ENCODE measurements at regions not wholly inside any gene's neighbourhood (a gene's known extent, or its start where the extent isn't known, plus 50 kb on each side); places are given as distances from the start of the nearest gene placed in this dataset.

GRCh38 chr14:38837343-38838048, 265.5 kb downstream of the SEC23A start:
- CTCF ChIA-PET: no interaction called here
- no peak for DNase-seq (ENCODE audit: low read depth, low spot score)
- POLR2A ChIA-PET: no interaction called here

DNA sequence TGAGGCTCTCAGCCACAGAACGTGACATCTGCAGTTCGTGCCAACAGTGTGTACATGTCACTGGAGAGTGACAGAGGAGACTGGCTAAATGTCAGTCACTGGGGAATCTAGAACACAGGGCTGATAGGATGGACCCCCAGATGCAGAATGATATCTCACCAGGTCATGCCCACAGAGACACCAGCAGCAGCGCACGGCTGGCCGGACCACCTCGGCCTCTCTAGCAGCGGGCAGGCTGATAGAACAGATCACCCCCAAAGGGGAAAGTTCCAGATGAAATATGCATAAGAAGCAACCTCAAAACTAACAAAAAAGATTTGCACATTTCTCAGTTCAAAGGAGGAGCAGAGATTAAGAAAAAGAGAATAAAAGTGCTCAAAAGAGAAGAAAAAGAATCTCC, 266.5 kb downstream of the SEC23A start:
- TF ChIP-seq, protein P1, sequence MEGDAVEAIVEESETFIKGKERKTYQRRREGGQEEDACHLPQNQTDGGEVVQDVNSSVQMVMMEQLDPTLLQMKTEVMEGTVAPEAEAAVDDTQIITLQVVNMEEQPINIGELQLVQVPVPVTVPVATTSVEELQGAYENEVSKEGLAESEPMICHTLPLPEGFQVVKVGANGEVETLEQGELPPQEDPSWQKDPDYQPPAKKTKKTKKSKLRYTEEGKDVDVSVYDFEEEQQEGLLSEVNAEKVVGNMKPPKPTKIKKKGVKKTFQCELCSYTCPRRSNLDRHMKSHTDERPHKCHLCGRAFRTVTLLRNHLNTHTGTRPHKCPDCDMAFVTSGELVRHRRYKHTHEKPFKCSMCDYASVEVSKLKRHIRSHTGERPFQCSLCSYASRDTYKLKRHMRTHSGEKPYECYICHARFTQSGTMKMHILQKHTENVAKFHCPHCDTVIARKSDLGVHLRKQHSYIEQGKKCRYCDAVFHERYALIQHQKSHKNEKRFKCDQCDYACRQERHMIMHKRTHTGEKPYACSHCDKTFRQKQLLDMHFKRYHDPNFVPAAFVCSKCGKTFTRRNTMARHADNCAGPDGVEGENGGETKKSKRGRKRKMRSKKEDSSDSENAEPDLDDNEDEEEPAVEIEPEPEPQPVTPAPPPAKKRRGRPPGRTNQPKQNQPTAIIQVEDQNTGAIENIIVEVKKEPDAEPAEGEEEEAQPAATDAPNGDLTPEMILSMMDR (IDR thresholded peaks at IDR 0.05; ENCODE audit: insufficient read depth, low read length, missing control alignments): no peak
- ChIA-PET CTCF (no interaction called here), POLR2A (no interaction called here)
- H3K4me3 ChIP-seq (ENCODE audit: low read depth, low read length): no peak overlapping the region
- no peak for DNase-seq (ENCODE audit: low read depth, low spot score)

More at GRCh38 chr14:38837343-38838048, 265.5 kb downstream of the SEC23A start:
- TF ChIP-seq, protein P1 (IDR thresholded peaks at IDR 0.05; ENCODE audit: insufficient read depth, low read length, missing control alignments): no peak
- H3K4me3 ChIP-seq (ENCODE audit: low read depth, low read length): no peak overlapping the region

- no peak overlapping the region for H3K4me3 ChIP-seq (ENCODE audit: low read depth, low read length)
- no peak for DNase-seq (ENCODE audit: low read depth, low spot score)
- TF ChIP-seq, protein P1 (IDR thresholded peaks at IDR 0.05; ENCODE audit: insufficient read depth, low read length, missing control alignments): no peak
- ChIA-PET POLR2A (no interaction called here), CTCF (no interaction called here)
Observed at GRCh38 chr14:38835874-38836273, 267.2 kb downstream of the SEC23A start.

DNA sequence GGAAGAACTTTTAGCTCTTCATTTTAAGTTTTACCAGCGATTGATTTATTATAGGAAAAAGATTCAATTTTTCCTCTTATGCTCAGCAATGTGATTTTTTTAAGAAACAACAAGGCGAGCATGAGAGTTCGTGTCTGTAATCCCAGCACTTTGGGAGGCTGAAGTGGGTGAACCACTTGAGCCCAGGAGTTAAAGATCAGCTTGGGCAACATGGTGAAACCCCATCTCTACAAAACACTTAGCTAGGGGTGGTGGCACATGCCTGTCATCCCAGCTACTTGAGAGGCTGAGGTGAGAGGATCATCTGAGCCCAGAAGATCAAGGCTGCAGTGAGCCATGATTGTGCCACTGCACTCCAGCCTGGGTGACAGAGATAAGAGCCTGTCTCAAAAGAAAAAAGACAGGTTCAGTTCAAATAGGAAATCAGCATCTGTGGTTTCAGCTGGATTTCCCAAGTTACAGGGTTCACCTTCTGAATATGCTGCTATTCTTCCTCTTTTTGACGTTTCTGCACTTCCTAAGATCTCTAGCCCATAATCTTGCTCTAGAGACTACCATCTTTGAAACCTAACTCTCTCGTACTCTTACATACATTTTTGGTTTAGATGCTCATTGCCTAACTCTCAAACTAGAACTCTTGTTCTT, 274.7 kb downstream of the SEC23A start:
- TF ChIP-seq, protein P1 (IDR thresholded peaks at IDR 0.05; ENCODE audit: insufficient read depth, low read length, missing control alignments): no peak
- POLR2A ChIA-PET: no interaction called here
- DNase-seq (ENCODE audit: low read depth, low spot score): no peak
- H3K4me3 ChIP-seq (ENCODE audit: low read depth, low read length): no peak overlapping the region
- CTCF ChIA-PET: interaction anchor here (1.4 kb wide), 1 partner anchor 39 kb away, joined by 3 read pairs; no protein-coding TSS in a partner anchor

GRCh38 chr14:38824706-38825105, 278.3 kb downstream of the SEC23A start:
- no peak overlapping the region for H3K4me3 ChIP-seq (ENCODE audit: low read depth, low read length)
- ChIA-PET POLR2A (no interaction called here), CTCF (no interaction called here)
- TF ChIP-seq, protein P1 (IDR thresholded peaks at IDR 0.05; ENCODE audit: insufficient read depth, low read length, missing control alignments): no peak
- DNase-seq (ENCODE audit: low read depth, low spot score): no peak

DNA sequence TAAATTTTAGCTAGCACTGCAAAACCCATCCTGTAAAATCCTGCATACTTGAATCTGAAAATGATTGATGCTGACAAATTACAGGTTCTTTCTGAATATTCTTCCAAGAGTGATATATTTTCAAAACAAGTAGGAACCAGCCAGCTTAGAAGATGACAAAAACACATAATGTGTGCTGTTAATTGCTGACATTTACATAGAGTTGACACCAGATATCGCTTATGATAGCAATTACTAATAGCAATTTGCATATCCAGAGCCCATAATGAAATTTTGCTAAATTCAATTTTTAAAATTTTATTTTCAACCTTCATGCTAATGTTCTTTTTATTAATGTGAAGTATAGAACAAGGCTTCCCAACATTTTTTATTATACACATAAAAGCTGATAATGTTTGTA, 284.5 kb downstream of the SEC23A start:
- POLR2A ChIA-PET: no interaction called here
- CTCF ChIA-PET: no interaction called here
- no peak overlapping the region for H3K4me3 ChIP-seq (ENCODE audit: low read depth, low read length)
- no peak for DNase-seq (ENCODE audit: low read depth, low spot score)
- TF ChIP-seq, protein P1 (IDR thresholded peaks at IDR 0.05; ENCODE audit: insufficient read depth, low read length, missing control alignments): no peak
